SU-DHL-6 (cell line): ENCODE measurements at regions not wholly inside any gene's neighbourhood (a gene's known extent, or its start where the extent isn't known, plus 50 kb on each side); places are given as distances from the start of the nearest gene placed in this dataset.

Experiments used
- H2AFZ ChIP-seq: fragments of 200-600 bp; sonication (generic); 2 replicates; pipeline ENCODE4 v1.6.1; 2014; ENCODE audit warnings: low read depth, mild to moderate bottlenecking, moderate library complexity, mixed read lengths, antibody characterized with exemption, low read length; ENCODE audit not compliant: severe bottlenecking
- H3F3A ChIP-seq: fragments of 200-600 bp; shearing (Covaris generic); 2 replicates; pipeline ENCODE4 v1.6.0; 2016; ENCODE audit warnings: antibody characterized with exemption, mild to moderate bottlenecking; ENCODE audit not compliant: insufficient read depth
- H3K27ac ChIP-seq: fragments of 200-600 bp; sonication (generic); 2 replicates; pipeline ENCODE4 v1.5.1; 2016; ENCODE audit warnings: low read depth, mild to moderate bottlenecking, low read length, moderate library complexity, mixed read lengths
- H3K27me3 ChIP-seq: fragments of 200-600 bp; sonication (generic), shearing (Covaris generic); 2 replicates; pipeline ENCODE4 v1.6.0; 2014; ENCODE audit warnings: mild to moderate bottlenecking, low read length
- H3K36me3 ChIP-seq: fragments of 200-600 bp; sonication (generic); 2 replicates; pipeline ENCODE4 v1.6.1; 2014; ENCODE audit warnings: mild to moderate bottlenecking, low read length, mixed read lengths
- H3K4me2 ChIP-seq: fragments of 300-600, 200-600 bp; shearing (Covaris generic), sonication (generic); 2 replicates; pipeline ENCODE4 v1.6.0; 2014; ENCODE audit warnings: low read length, low read depth, mild to moderate bottlenecking; ENCODE audit not compliant: poor library complexity, severe bottlenecking
- H3K4me3 ChIP-seq: fragments of 200-600 bp; sonication (generic); 2 replicates; pipeline ENCODE4 v1.5.1; 2014; ENCODE audit warnings: antibody characterized with exemption, low read length, mild to moderate bottlenecking, mixed read lengths; ENCODE audit not compliant: insufficient read depth, poor library complexity, severe bottlenecking
- H3K79me2 ChIP-seq: fragments of 200-600 bp; sonication (generic); 2 replicates; pipeline ENCODE4 v1.6.1; 2014; ENCODE audit warnings: mild to moderate bottlenecking, low read length, moderate library complexity; ENCODE audit not compliant: insufficient read depth
- H3K9ac ChIP-seq: fragments of 200-600 bp; sonication (generic); 2 replicates; pipeline ENCODE4 v1.7.0; 2014; ENCODE audit warnings: mild to moderate bottlenecking, low read length
- H3K9me2 ChIP-seq: fragments of 200-600 bp; sonication (generic); replicated peaks from 2 replicates; pipeline ENCODE4 v1.6.1; 2014; ENCODE audit warnings: low read length; ENCODE audit not compliant: insufficient read depth
- H3K9me3 ChIP-seq: fragments of 200-600 bp; sonication (generic); 2 replicates; pipeline ENCODE4 v1.6.1; 2014; ENCODE audit warnings: low read length, mixed read lengths; ENCODE audit not compliant: insufficient read depth
- H4K20me1 ChIP-seq: fragments of 200-600 bp; sonication (generic); 2 replicates; pipeline ENCODE4 v1.6.1; 2014; ENCODE audit warnings: low read depth, mild to moderate bottlenecking, antibody characterized with exemption, low read length, moderate library complexity, mixed read lengths
- EZH2phosphoT487 ChIP-seq: fragments of 200-600 bp; sonication (generic), shearing (Covaris generic); conservative IDR thresholded peaks from 2 replicates; pipeline ENCODE4 v1.6.1; 2018; ENCODE audit warnings: mild to moderate bottlenecking, antibody characterized with exemption, low read length, moderate library complexity, mixed read lengths
- TF ChIP-seq, protein P1 (sequence below): fragments of 200-600 bp; sonication (generic); IDR thresholded peaks from one replicate; pipeline ENCODE4 v1.5.1; 2017; ENCODE audit warnings: antibody characterized with exemption, mild to moderate bottlenecking, low read length, moderate library complexity; ENCODE audit not compliant: insufficient read depth, poor library complexity, severe bottlenecking

DNA sequence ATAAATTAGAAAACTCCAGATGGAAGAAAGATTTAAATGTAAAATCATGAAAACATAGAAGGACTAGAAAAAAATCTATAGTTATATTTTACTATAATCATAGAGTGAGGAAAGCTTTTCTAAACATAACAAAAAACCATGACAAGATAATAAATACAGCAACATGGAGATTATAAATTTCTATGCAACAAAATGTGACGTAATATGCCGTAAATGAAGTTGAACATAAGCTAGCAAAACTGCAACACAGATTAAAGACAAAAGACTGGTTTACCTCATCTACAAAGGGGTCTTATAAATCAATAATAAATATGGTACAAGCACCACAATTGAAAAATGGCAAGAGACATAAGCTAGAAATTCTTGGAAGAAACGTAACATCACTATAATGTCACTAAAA is 140.4 kb downstream of the C4orf33 start:
- Histone ChIP-seq H4K20me1 (no peaks in the 10 kb centered on the region), H2AFZ (no peak overlapping the region), H3K4me3 (no peak overlapping the region), H3F3A (no peaks in the 10 kb centered on the region), H3K4me2 (no peak overlapping the region), H3K27me3 (no peaks in the 10 kb centered on the region), H3K36me3 (no peaks in the 10 kb centered on the region), H3K9ac (no peak overlapping the region), H3K9me3 (no peaks in the 10 kb centered on the region), H3K9me2 (no peaks in the 10 kb centered on the region), H3K79me2 (no peaks in the 10 kb centered on the region), H3K27ac (no peak overlapping the region)
- no peak for TF ChIP-seq EZH2phosphoT487
- TF ChIP-seq, protein P1, sequence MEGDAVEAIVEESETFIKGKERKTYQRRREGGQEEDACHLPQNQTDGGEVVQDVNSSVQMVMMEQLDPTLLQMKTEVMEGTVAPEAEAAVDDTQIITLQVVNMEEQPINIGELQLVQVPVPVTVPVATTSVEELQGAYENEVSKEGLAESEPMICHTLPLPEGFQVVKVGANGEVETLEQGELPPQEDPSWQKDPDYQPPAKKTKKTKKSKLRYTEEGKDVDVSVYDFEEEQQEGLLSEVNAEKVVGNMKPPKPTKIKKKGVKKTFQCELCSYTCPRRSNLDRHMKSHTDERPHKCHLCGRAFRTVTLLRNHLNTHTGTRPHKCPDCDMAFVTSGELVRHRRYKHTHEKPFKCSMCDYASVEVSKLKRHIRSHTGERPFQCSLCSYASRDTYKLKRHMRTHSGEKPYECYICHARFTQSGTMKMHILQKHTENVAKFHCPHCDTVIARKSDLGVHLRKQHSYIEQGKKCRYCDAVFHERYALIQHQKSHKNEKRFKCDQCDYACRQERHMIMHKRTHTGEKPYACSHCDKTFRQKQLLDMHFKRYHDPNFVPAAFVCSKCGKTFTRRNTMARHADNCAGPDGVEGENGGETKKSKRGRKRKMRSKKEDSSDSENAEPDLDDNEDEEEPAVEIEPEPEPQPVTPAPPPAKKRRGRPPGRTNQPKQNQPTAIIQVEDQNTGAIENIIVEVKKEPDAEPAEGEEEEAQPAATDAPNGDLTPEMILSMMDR, result no peak

DNA sequence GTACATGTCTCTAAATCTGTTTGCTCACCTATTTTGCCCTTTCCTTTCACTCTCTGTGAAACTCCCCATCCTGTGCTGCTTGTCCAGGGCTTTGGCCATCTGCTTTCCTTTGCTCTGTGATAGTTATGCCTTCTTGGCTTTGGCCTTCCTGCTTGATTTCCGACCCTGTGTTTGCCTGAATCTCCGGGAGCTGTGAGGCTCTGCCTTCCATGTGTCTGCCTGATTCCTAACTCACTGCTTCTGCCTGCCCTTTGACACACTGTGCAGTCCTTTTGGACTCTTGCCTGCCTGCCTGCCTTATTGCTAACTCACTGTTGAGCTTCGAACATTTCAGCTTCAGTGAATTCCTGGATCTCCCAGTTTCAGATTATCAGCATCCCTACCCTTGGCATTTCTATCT is 143.1 kb downstream of the C4orf33 start:
- no peak overlapping the region for H2AFZ ChIP-seq
- TF ChIP-seq EZH2phosphoT487, result no peak
- TF ChIP-seq, protein P1, result no peak
- H3K4me2 ChIP-seq, result no peak overlapping the region
- no peaks in the 10 kb centered on the region for H4K20me1 ChIP-seq
- no peaks in the 10 kb centered on the region for H3K9me3 ChIP-seq
- no peaks in the 10 kb centered on the region for H3K36me3 ChIP-seq
- H3K9me2 ChIP-seq, result no peaks in the 10 kb centered on the region
- H3K27ac ChIP-seq, result no peak overlapping the region
- H3F3A ChIP-seq, result no peaks in the 10 kb centered on the region
- H3K4me3 ChIP-seq, result no peak overlapping the region
- no peak overlapping the region for H3K9ac ChIP-seq
- no peaks in the 10 kb centered on the region for H3K27me3 ChIP-seq
- H3K79me2 ChIP-seq, result no peaks in the 10 kb centered on the region

DNA sequence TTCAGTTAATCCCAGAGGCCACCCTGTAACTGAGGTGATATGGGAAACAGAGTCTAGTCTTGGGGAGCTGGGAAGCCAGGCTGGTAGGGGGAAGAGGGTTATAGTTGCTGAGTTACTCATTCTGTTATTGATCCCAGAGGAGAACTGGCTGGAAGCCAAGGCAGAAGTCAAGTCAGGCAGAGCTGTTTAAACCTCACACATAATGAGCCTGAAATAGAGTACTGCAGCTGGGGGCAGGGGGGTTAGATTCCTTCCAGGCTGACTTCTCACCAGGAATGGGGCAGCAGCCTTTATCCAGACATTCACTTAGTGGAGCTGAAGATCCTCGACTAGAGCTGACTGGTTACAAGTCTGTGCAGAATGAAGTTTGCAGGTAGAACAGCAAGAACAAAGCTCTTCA is 144.9 kb downstream of the C4orf33 start:
- H3K27ac ChIP-seq, result no peak overlapping the region
- H3K79me2 ChIP-seq, result no peaks in the 10 kb centered on the region
- no peak overlapping the region for H2AFZ ChIP-seq
- H3K9me3 ChIP-seq, result no peaks in the 10 kb centered on the region
- H3F3A ChIP-seq, result no peaks in the 10 kb centered on the region
- no peaks in the 10 kb centered on the region for H3K36me3 ChIP-seq
- no peak overlapping the region for H3K4me3 ChIP-seq
- no peak overlapping the region for H3K4me2 ChIP-seq
- TF ChIP-seq EZH2phosphoT487, result no peak
- TF ChIP-seq, protein P1, result no peak
- H4K20me1 ChIP-seq, result no peaks in the 10 kb centered on the region
- no peaks in the 10 kb centered on the region for H3K27me3 ChIP-seq
- H3K9ac ChIP-seq, result no peak overlapping the region
- H3K9me2 ChIP-seq, result no peaks in the 10 kb centered on the region

DNA sequence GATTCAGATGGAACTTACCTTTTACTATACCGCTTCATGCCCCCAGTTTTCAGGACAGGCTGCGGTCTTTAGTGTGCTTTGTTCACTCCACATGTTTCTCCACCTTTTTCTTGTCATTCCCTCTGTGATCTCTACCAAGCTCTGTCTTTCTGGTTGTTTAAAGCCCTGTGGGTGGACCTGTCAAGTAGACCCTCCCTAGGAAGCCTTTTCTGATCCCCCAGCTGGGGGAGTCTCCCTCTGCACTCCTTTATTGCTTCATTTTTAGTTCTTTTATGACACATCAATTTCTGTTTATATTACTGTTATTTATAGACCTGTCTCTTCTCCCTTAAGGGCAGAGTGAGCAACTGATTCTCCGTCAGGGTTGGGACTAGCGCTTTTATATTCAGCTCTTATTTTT is 150.2 kb downstream of the C4orf33 start:
- Histone ChIP-seq H3K27me3 (no peaks in the 10 kb centered on the region), H4K20me1 (no peaks in the 10 kb centered on the region), H3K4me2 (no peak overlapping the region), H3K27ac (no peak overlapping the region), H3K9me2 (no peaks in the 10 kb centered on the region), H3K4me3 (no peak overlapping the region), H2AFZ (no peak overlapping the region), H3K79me2 (no peaks in the 10 kb centered on the region), H3K9me3 (no peaks in the 10 kb centered on the region), H3K36me3 (no peaks in the 10 kb centered on the region), H3K9ac (no peak overlapping the region), H3F3A (no peaks in the 10 kb centered on the region)
- TF ChIP-seq, protein P1, result no peak
- TF ChIP-seq EZH2phosphoT487, result no peak
